Adrenal gland (tissue), 9 donors: ENCODE measurements at regions not wholly inside any gene's neighbourhood (a gene's known extent, or its start where the extent isn't known, plus 50 kb on each side); places are given as distances from the start of the nearest gene placed in this dataset.

Source experiments
- DNase-seq, 7 donors: peaks; one replicate each; pipeline ENCODE4 v3.0.0-alpha.2; 2019 to 2020
- H3K27ac ChIP-seq, 5 donors: fragments of 200-600 bp; sonication (generic) in 4 of 5; 1 replicate in 3 of 5; 2 replicates in 2 of 5; pipeline versions ENCODE4 v1.5.1 to v1.8.0; 2016 to 2020; ENCODE audit warnings: mild to moderate bottlenecking in 1 of 5
- H3K27me3 ChIP-seq: fragments of 200-600 bp; 2 replicates; pipeline ENCODE4 v1.8.0; 2021
- H3K36me3 ChIP-seq, 2 donors: fragments of 200-600 bp; replicated peaks in 1 of 2; 1 replicate in 1 of 2; 2 replicates in 1 of 2; pipeline versions ENCODE4 v1.5.1 to v1.8.0; 2018 to 2022
- H3K4me1 ChIP-seq, 2 donors: fragments of 200-600 bp; replicated peaks in 1 of 2; 1 replicate in 1 of 2; 2 replicates in 1 of 2; pipeline versions ENCODE4 v1.5.1 to v1.8.0; 2018 to 2021
- H3K4me3 ChIP-seq, 4 donors: fragments of 200-600 bp; sonication (generic) in 3 of 4; one replicate each; pipeline ENCODE4 v1.5.1; 2016 to 2018
- H3K9me3 ChIP-seq, 3 donors: fragments of 200-600 bp; sonication (generic) in 1 of 3; replicated peaks in 1 of 3; 1 replicate in 2 of 3; 2 replicates in 1 of 3; pipeline versions ENCODE4 v1.5.1 to v1.8.0; 2016 to 2021
- CTCF ChIP-seq, 6 experiments: fragments of 450-650 bp in 4 of 6; fragments of 200-600 bp in 2 of 6; sonication (generic) in 1 of 6; IDR thresholded peaks; 1 replicate in 5 of 6; 2 replicates in 1 of 6; pipeline versions ENCODE4 v1.5.1 to v1.8.0; 2016 to 2021; ENCODE audit warnings: antibody characterized with exemption in 6 of 6, mild to moderate bottlenecking in 2 of 6, moderate library complexity in 1 of 6
- POLR2A ChIP-seq, 2 donors: fragments of 450-650 bp; IDR thresholded peaks; one replicate each; pipeline ENCODE4 v1.6.1; 2017; ENCODE audit warnings: antibody characterized with exemption in 2 of 2, mild to moderate bottlenecking in 2 of 2, moderate library complexity in 1 of 2
- WGBS, 4 donors: extraction: QIAGEN DNeasy Blood & Tissue Kit in 2 of 4; methylation state at CpG; one replicate each; pipeline versions ENCODE4 v1.1.5 to v1.1.7; 2013 to 2017; 5-methylcytosine and 5-hydroxymethylcytosine counted together
- intact Hi-C, 2 donors: fragments of 100-400 bp; cut with DNase I; formaldehyde crosslinking; loops; one replicate each; pipeline versions ENCODE4 v1.14.1 to v1.15.0; 2022 to 2023
- donor health status: healthy with polysubstance abuse.
- donor health status: Bipolar disorder and iron deficiency.
- donor health status: DM: yes; HTN: yes; CAD: no.
- donor health status: DM: no; HTN: no; CAD: no.
- donor health status: DM: no; HTN: no; CAD: no.

GRCh38 chr13:106633321-106633720 is 65.4 kb upstream of the ARGLU1 start:
- no peak overlapping the region for H3K27ac ChIP-seq
- no peaks in the 10 kb centered on the region for H3K36me3 ChIP-seq
- no peaks in the 10 kb centered on the region for H3K9me3 ChIP-seq
- WGBS, 4 donors, result 75 to 87% (median 84%) methylated on average over 5 of the region's 5 CpGs
- TF ChIP-seq CTCF (IDR thresholded peaks at IDR 0.05) (no peak), POLR2A (IDR thresholded peaks at IDR 0.05) (no peak)
- DNase-seq, result no peak
- no peaks in the 10 kb centered on the region for H3K4me1 ChIP-seq
- no peak overlapping the region for H3K4me3 ChIP-seq
- intact Hi-C loops, result no loop called here
- no peaks in the 10 kb centered on the region for H3K27me3 ChIP-seq

GRCh38 chr13:106630650-106631049 is 62.7 kb upstream of the ARGLU1 start:
- no peak for DNase-seq
- WGBS, 4 donors, result 55 to 58% (median 56%) methylated on average over 5 to 6 of the region's 6 CpGs

GRCh38 chr13:106630162-106630561 is 62.2 kb upstream of the ARGLU1 start:
- H3K4me3 ChIP-seq, result no peak overlapping the region
- H3K27ac ChIP-seq, result no peak overlapping the region

More at GRCh38 chr13:106630650-106631049, 62.7 kb upstream of the ARGLU1 start:
- no peak overlapping the region for H3K4me3 ChIP-seq
- no peaks in the 10 kb centered on the region for H3K4me1 ChIP-seq
- intact Hi-C loops, result no loop called here
- TF ChIP-seq POLR2A (IDR thresholded peaks at IDR 0.05) (no peak), CTCF (IDR thresholded peaks at IDR 0.05) (no peak)
- H3K36me3 ChIP-seq, result no peaks in the 10 kb centered on the region
- H3K27ac ChIP-seq, result no peak overlapping the region
- no peaks in the 10 kb centered on the region for H3K9me3 ChIP-seq
- peaks cover 4% of the 10 kb centered on the region for H3K27me3 ChIP-seq

GRCh38 chr13:106628936-106629659 is 61.2 kb upstream of the ARGLU1 start:
- intact Hi-C loops, result no loop called here
- WGBS, 4 donors, result 75 to 89% (median 78%) methylated on average over 2 of the region's 2 CpGs
- Histone ChIP-seq H3K36me3 (no peaks in the 10 kb centered on the region), H3K9me3 (no peaks in the 10 kb centered on the region), H3K27me3 (peaks cover 4% of the 10 kb centered on the region), H3K27ac (no peak overlapping the region), H3K4me1 (no peaks in the 10 kb centered on the region), H3K4me3 (no peak overlapping the region)
- no peak for TF ChIP-seq POLR2A (IDR thresholded peaks at IDR 0.05)
- TF ChIP-seq CTCF (IDR thresholded peaks at IDR 0.05), result no peak
- DNase-seq, result no peak

More at GRCh38 chr13:106630162-106630561, 62.2 kb upstream of the ARGLU1 start:
- Histone ChIP-seq H3K9me3 (no peaks in the 10 kb centered on the region), H3K36me3 (no peaks in the 10 kb centered on the region), H3K27me3 (peaks cover 4% of the 10 kb centered on the region), H3K4me1 (no peaks in the 10 kb centered on the region)
- TF ChIP-seq CTCF (IDR thresholded peaks at IDR 0.05), result no peak
- TF ChIP-seq POLR2A (IDR thresholded peaks at IDR 0.05), result no peak
- WGBS, 4 donors, result 71 to 78% (median 77%) methylated on average over 5 of the region's 5 CpGs
- intact Hi-C loops, result no loop called here
- DNase-seq, result no peak
